IPS DF 4.7 (cell line): ENCODE measurements at regions not wholly inside any gene's neighbourhood (a gene's known extent, or its start where the extent isn't known, plus 50 kb on each side); places are given as distances from the start of the nearest gene placed in this dataset.
"Not testable (repeated sequence)": the region's sequence is repeated elsewhere in the genome, so short reads cannot be mapped to it uniquely, and the experiment has no call there.

Experiments used
- DNase-seq: peaks from one replicate; pipeline ENCODE4 v3.0.0-alpha.2; 2013; ENCODE audit warnings: low spot score; ENCODE audit errors: extremely low read depth

DNA sequence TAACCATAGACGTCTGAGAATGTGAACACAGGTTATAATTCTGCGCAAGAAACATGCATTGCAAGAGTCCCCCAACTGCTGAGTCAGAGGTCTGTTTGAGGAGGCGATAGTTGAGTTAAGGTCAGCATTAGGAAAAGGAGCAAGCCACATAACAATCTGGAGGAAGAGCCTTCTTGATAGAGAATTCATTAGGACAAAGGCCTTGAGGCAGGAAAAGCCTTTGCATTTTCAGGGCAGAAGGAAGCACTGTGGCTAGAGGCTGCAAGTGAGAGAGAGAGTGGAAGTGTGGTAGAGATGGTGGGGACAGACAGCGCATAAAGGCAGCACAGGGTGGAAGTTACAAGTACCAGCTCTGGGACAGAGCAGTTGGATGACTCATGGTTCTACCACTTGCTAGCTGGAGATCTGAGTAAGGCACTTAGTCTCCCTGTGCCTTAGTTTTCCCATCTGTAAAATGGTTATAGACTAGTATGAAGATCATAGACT lies 125.8 kb upstream of the LNX1 start:
- DNase-seq = no peak

DNA sequence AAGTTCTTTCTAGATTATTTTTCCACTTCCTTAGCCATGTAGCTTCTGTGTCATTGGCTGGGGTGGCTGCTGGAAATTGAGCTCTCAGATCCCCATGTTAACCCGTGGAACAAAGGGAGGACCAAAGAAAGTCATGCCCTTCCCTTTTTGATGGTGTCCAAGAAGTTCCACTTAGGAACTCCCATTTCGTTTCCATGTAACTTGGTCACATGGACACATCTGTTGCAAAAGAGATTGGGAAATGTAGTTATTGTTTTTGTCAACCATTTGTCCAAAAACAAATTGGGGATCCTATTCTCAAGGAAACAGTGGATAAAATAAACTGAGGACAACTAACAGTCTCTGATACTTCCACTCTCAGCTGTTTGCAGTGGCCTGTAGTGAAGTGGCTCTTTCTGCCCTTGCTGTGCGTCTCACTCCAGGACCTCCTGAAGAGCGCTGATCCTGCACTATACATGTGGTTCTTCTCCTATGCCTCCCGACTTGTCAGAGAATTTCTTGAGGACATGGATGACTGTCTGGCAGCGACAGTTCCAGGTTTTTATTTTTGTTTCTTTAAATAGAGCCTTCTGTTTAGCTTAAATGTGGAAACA lies 125.3 kb upstream of the LNX1 start:
- DNase-seq = no peak

DNA sequence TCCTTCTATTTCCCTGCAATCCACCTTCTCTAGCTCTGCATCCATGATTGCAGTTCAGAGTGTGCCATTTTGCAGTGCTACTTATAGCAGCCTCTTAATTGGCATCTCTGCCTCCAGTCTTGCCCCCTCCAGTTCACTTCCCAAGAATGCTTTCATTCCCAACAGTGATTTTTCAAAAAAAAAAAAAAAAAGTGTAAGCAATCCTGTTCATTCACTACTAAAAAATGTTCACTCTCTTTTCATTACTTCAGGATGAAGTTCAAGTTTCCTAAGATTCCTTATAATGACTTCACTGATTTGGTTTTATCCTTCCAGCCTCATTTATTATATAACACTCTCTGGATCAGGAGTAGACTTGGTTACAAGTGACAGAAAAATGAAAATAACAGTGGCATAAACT lies 124.7 kb upstream of the LNX1 start:
- DNase-seq = no peak

GRCh38 chr4:53714236-53715140 lies 123.2 kb upstream of the LNX1 start:
- DNase-seq = no peak

- no peak for DNase-seq
Observed at GRCh38 chr4:53713767-53714166, 122.5 kb upstream of the LNX1 start.

GRCh38 chr4:53713296-53713695 lies 122.0 kb upstream of the LNX1 start:
- no peak for DNase-seq

GRCh38 chr4:53712408-53713020 lies 121.2 kb upstream of the LNX1 start:
- DNase-seq = no peak

- no peak for DNase-seq
Observed at GRCh38 chr4:53711926-53712325, 120.6 kb upstream of the LNX1 start.

DNA sequence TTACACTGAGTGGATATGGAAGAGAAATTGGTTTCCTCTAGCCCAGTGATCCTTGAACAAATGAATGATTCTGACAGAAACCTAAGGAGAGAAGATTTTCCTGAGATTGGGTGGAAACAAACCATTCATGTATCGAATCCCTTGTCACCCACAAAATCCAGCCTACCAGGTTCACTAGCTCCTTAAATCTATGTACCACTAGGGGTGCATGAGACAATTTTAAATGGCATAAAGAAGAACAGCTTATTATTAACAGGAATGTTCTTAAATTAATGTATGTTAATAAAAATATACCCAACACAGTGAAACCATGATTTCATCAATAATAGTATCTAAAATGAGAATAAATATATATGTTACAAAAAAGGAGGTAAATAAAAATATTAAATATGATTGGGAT lies 118.4 kb upstream of the LNX1 start:
- DNase-seq = no peak

GRCh38 chr4:53707491-53707890 lies 116.2 kb upstream of the LNX1 start:
- DNase-seq = no peak

DNA sequence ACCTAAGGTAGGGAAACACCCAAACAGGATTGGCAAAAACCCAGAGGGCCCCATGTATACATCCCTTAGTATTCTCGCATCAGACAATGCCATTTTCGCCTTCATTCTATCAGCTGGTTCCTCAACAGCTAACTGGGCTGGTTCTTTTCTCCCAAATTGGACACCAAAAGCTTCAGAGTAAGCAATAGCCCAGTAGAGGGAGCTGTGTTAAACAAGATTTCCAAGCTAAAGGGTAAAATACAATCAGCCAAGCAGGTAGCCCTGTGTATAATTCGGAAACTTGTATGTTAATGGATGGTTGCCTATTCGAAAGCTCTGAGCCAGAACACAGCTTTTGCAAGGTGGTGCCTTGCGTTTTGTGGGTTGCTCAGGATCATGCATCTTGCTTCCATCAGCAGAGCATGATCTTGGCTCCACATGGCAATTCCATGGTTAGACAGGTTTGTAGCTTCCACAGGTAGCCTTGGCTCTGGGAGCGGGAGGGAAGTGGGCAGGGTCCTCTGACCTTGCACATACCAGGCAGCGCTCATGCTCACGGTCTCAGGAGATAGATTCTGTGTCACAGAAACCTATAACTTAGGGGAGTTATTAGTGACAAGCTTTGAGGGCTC lies 115.2 kb upstream of the LNX1 start:
- peak; percentile 51 for DNase-seq

GRCh38 chr4:53705972-53706371 lies 114.7 kb upstream of the LNX1 start:
- no peak for DNase-seq

DNA sequence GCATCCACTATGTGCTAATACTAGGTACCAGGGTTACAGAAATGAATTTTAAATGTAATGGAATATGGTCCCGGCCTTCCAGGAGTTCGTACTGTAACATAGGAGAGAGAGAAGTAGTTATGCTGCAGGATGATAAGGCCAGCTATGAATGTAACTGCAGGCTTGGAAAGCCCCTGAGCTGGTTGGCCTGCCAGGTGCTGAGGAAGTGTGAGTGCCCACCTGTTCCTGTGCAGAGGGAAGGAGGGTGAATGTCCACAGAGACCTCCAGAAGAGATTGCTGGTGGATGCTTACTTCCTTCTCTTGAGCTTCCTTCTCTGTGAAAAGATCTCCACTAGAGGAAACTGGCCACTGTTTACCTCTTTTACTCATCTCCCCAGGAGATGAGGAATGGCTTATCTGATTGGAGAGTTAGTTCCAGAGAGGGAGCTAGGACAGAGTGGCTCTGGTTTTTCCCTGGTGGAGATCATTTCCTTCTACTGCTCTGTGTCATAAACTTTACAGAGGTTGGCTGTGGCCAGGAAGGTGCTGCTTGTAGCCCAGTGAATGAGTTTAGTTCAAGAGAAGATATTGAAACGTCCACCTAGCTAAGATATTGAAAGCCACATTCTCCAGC lies 114.0 kb upstream of the LNX1 start:
- no peak for DNase-seq

GRCh38 chr4:53704329-53704728 lies 113.0 kb upstream of the LNX1 start:
- DNase-seq = no peak

DNA sequence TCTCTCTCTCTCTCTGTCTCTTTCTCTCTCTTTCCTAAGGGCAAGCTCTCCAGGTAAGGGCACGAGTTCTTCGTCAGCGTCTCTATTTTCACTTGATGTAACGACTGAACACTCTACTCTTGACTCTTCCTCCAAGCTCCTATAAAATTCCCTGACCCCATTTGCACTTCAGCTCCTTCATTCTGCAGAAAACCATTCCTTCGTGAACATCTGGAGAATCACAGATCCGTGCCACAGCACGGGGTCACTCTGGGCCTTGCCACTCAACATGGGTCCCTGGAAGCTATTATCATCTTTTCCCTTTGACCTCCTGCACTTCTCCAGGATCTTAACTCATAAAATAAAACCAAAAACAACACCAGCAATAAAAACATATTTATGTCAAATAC lies 112.0 kb upstream of the LNX1 start:
- no peak for DNase-seq

DNA sequence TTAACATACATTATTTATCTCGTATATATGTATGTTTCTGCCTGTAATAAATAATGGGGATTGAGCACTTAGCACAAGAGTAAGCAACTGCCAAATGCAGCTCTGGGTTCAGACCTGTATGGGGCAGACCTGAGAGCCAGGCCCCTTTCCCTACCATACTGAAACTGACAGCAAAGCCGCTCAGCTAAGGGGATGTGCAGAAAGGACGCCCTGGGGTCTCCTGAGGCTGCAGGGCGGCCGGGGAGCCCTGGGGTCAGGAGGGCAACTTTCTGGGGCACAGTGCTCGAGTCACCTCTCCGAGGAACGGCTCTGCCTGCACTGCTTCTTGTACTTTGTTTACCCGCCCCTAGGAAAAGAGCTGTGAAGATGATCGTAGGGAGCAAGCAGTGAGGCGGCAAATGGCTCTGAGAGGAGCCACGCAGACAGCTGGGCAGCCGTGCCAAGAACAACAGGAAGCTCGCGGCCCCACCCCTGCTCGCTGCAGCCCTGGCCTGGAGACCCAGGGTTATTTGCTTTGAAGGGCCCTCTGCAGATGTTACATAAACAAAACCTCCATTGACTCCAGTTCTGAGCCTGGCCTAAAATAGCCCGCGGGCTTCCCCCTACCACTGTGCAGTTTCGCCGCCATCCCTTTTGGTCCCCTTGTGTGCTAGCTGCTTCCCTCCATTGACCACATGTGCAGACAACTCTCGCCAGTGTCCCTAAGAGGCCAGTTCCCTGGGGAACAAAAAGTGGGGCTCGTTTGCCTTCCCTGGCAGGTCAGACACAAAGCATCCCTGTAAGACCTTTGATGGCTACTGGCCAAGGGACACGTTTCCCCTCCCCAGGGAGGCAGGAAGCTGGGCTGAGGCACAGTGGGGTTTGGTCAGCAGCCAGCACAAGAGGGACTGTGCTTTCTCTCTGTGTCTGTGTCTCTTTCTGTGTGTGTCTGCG lies 111.3 kb upstream of the LNX1 start:
- DNase-seq = no peak

- DNase-seq = not testable (repeated sequence)
Observed at GRCh38 chr4:53701260-53701659, 110.0 kb upstream of the LNX1 start.

DNA sequence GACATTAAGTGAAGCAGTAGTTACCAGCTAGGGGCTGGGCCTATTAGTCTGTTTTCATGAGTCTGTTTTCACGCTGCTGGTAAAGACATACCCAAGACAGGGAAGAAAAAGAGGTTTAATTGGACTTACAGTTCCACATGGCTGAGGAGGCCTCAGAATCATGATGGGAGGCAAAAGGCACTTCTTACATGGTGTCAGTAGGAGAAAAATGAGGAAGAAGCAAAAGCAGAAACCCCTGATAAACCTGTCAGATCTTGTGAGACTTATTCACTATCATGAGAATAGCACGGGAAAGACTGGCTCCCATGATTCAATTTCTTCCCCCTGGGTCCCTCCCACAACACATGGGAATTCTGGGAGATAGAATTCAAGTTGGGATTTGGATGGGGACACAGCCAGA lies 108.0 kb upstream of the LNX1 start:
- DNase-seq = not testable (repeated sequence)

GRCh38 chr4:53697016-53697685 lies 105.9 kb upstream of the LNX1 start:
- DNase-seq = no peak
